GM12878 (cell line): ENCODE measurements at regions not wholly inside any gene's neighbourhood (a gene's known extent, or its start where the extent isn't known, plus 50 kb on each side); places are given as distances from the start of the nearest gene placed in this dataset.

Experiments
- ATAC-seq: fragments of 200-7000 bp; cut with Tn5 transposase; 3 replicates; pipeline ENCODE4 v1.9.1; 2020; ENCODE audit warnings: mild to moderate bottlenecking, moderate library complexity
- BruUV-seq: library from RNA; stranded (reverse); fragments of 400-500 nt; replicated peaks from 2 replicates; lab custom pipeline; 2021; lab: Mats Ljungman, UMichigan
- CTCF ChIA-PET: fragments of 300-600 bp; sonication (Branson Sonifier 250); formaldehyde crosslinking; extraction: SDS; loops from one replicate; lab custom pipeline; 2021; ENCODE audit warnings: inconsistent platforms; lab: Yijun Ruan, JAX
- POLR2A ChIA-PET: fragments of 350-600 bp; formaldehyde crosslinking; extraction: SDS; loops from one replicate; lab custom pipeline; 2021; ENCODE audit warnings: inconsistent platforms; lab: Charles Lee
- RAD21 ChIA-PET: fragments of 300-600 bp; sonication (Branson Sonifier 250); formaldehyde crosslinking; loops from one replicate; lab custom pipeline; 2023; ENCODE audit warnings: antibody characterized with exemption; ENCODE audit not compliant: unreplicated experiment; lab: Charles Lee
- SMC1A ChIA-PET: fragments of 300-600 bp; sonication (Branson Sonifier 250); formaldehyde crosslinking; loops from one replicate; lab custom pipeline; 2023; ENCODE audit not compliant: unreplicated experiment, uncharacterized antibody; lab: Charles Lee
- DNase-seq: peaks from one replicate; pipeline ENCODE4 v3.0.0-alpha.2; 2011; ENCODE audit warnings: low read depth, low spot score
- FAIRE-seq: peaks from 3 replicates; lab custom pipeline; 2011; peaks lifted over from hg19 to GRCh38; lab: Jason Lieb, UNC
- H2AFZ ChIP-seq: 2 replicates; pipeline ENCODE4 v1.6.0; 2011; ENCODE audit warnings: low read depth, low read length, control low read depth; ENCODE audit not compliant: control insufficient read depth
- H3K27ac ChIP-seq: 2 replicates; pipeline ENCODE4 v1.5.1; 2011; ENCODE audit warnings: control low read depth; ENCODE audit not compliant: control insufficient read depth, insufficient read depth
- H3K27me3 ChIP-seq, 2 experiments: replicated peaks in 1 of 2; 2 replicates each; pipeline versions ENCODE4 v1.6.0 to v1.6.1; 2011; ENCODE audit warnings: low read length in 1 of 2; ENCODE audit not compliant: control insufficient read depth in 2 of 2, insufficient read depth in 2 of 2
- H3K36me3 ChIP-seq, 2 experiments: 2 replicates each; pipeline ENCODE4 v1.5.1; 2011; ENCODE audit warnings: low read length in 1 of 2; ENCODE audit not compliant: control insufficient read depth in 2 of 2, insufficient read depth in 2 of 2
- H3K4me1 ChIP-seq: 2 replicates; pipeline ENCODE4 v1.6.1; 2011; ENCODE audit warnings: mild to moderate bottlenecking, low read length, moderate library complexity, mixed read lengths; ENCODE audit not compliant: control insufficient read depth, insufficient read depth
- H3K4me2 ChIP-seq: 2 replicates; pipeline ENCODE4 v1.6.0; 2011; ENCODE audit warnings: control low read depth; ENCODE audit not compliant: control insufficient read depth, insufficient read depth
- H3K4me3 ChIP-seq: fragments of 200-600 bp; sonication (generic); 2 replicates; pipeline ENCODE4 v1.5.1; 2016
- H3K79me2 ChIP-seq: 2 replicates; pipeline ENCODE4 v1.6.0; 2011; ENCODE audit warnings: low read length; ENCODE audit not compliant: control insufficient read depth, insufficient read depth
- H3K9ac ChIP-seq: 2 replicates; pipeline ENCODE4 v1.8.0; 2011; ENCODE audit warnings: low read length, control low read depth, mixed read lengths; ENCODE audit not compliant: control insufficient read depth, insufficient read depth
- H3K9me3 ChIP-seq: replicated peaks from 3 replicates; pipeline ENCODE4 v1.5.1; 2011; ENCODE audit warnings: mild to moderate bottlenecking, low read length; ENCODE audit not compliant: control insufficient read depth, insufficient read depth
- H4K20me1 ChIP-seq: 2 replicates; pipeline ENCODE4 v1.6.0; 2011; ENCODE audit not compliant: control insufficient read depth, insufficient read depth
- ATF7 ChIP-seq: fragments of 450-650 bp; IDR thresholded peaks from 2 replicates; pipeline ENCODE4 v1.6.1; 2016; ENCODE audit warnings: low read depth, mild to moderate bottlenecking
- BRCA1 ChIP-seq: IDR thresholded peaks from 2 replicates; pipeline ENCODE4 v1.6.1; 2011; ENCODE audit warnings: low read depth, low read length, improper control_type of control experiment
- DPF2 ChIP-seq: fragments of 450-650 bp; IDR thresholded peaks from 2 replicates; pipeline ENCODE4 v1.6.1; 2017; ENCODE audit warnings: mild to moderate bottlenecking
- GABPA ChIP-seq: IDR thresholded peaks from 2 replicates; pipeline ENCODE4 v1.6.1; 2014; ENCODE audit warnings: antibody characterized with exemption, low read depth, mild to moderate bottlenecking, inconsistent platforms
- HDAC6 ChIP-seq: fragments of 200-600 bp; sonication (generic); IDR thresholded peaks from one replicate; pipeline ENCODE4 v1.8.0; 2017; ENCODE audit warnings: antibody characterized with exemption; ENCODE audit not compliant: unreplicated experiment
- MEF2A ChIP-seq: IDR thresholded peaks from 2 replicates; pipeline ENCODE4 v1.6.1; 2011; ENCODE audit warnings: low read depth, mild to moderate bottlenecking, low read length, moderate library complexity; ENCODE audit not compliant: insufficient read depth
- SMARCA5 ChIP-seq: fragments of 450-650 bp; IDR thresholded peaks from 2 replicates; pipeline ENCODE4 v1.6.1; 2017; ENCODE audit warnings: mild to moderate bottlenecking
- TCF7 ChIP-seq: IDR thresholded peaks from 2 replicates; pipeline ENCODE4 v1.6.1; 2014; ENCODE audit warnings: antibody characterized with exemption, borderline replicate concordance
- WGBS: methylation state at CpG from one replicate; pipeline ENCODE4 v1.1.6; 2016; ENCODE audit warnings: low lambda C conversion rate; ENCODE audit not compliant: insufficient replicate concordance, insufficient coverage; ENCODE audit errors: missing lambda C conversion rate; 5-methylcytosine and 5-hydroxymethylcytosine counted together
- in situ Hi-C: fragments of 300-500 bp; cut with MboI; formaldehyde crosslinking; loops from 9 replicates; pipeline ENCODE4 v1.14.3; 2018; ENCODE audit warnings: mixed read lengths
- intact Hi-C: fragments of 100-400 bp; cut with micrococcal nuclease; formaldehyde crosslinking; loops from one replicate; pipeline ENCODE4 v1.14.2; 2022; ENCODE audit not compliant: unreplicated experiment
- TF ChIP-seq, protein P1 (sequence below): fragments of 450-650 bp; IDR thresholded peaks from 2 replicates; pipeline ENCODE4 v1.6.1; 2017; ENCODE audit warnings: low read depth, mild to moderate bottlenecking, moderate library complexity
- TF ChIP-seq, protein P2 (sequence below): fragments of 450-650 bp; formaldehyde crosslinking; IDR thresholded peaks from 2 replicates; pipeline ENCODE4 v1.4.0; 2020; ENCODE audit warnings: mild to moderate bottlenecking, moderate library complexity

DNA sequence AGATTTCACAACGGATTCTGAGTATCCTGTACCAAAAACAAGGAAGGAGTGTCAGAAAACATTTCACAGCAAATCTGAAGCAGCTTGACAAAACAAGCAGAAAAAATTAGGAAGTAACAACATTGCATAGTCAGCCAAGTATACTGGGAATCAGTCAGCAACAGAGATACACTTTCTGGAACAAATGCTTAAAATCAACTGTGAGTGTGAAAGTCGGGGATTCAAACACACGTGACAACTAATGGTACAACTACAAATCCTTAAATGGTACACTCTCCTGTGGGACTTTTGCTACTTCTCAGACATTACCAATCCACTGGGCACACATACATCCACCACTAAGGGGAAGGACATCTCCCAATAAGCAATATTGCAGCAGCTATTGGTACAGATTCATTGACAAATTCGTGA is 296.6 kb upstream of the MME start:
- H3K36me3 ChIP-seq = no peaks in the 10 kb centered on the region
- no peak overlapping the region for H3K4me3 ChIP-seq
- SMC1A ChIA-PET = no interaction called here
- in situ Hi-C loops (no loop called here), intact Hi-C loops (no loop called here)
- CTCF ChIA-PET = no interaction called here
- no peak overlapping the region for H3K4me2 ChIP-seq
- H3K27ac ChIP-seq = no peak overlapping the region
- no peaks in the 10 kb centered on the region for H3K4me1 ChIP-seq
- DNase-seq (no peak), ATAC-seq (no peak), FAIRE-seq (no peak)
- no TSS peak for BruUV-seq
- H3K79me2 ChIP-seq = no peaks in the 10 kb centered on the region
- no peaks in the 10 kb centered on the region for H3K9me3 ChIP-seq
- H2AFZ ChIP-seq = no peak overlapping the region
- TF ChIP-seq MEF2A (no peak), BRCA1 (no peak), TCF7 (no peak), SMARCA5 (no peak), GABPA (no peak), DPF2 (no peak), ATF7 (no peak), HDAC6 (no peak)
- TF ChIP-seq, protein P1, sequence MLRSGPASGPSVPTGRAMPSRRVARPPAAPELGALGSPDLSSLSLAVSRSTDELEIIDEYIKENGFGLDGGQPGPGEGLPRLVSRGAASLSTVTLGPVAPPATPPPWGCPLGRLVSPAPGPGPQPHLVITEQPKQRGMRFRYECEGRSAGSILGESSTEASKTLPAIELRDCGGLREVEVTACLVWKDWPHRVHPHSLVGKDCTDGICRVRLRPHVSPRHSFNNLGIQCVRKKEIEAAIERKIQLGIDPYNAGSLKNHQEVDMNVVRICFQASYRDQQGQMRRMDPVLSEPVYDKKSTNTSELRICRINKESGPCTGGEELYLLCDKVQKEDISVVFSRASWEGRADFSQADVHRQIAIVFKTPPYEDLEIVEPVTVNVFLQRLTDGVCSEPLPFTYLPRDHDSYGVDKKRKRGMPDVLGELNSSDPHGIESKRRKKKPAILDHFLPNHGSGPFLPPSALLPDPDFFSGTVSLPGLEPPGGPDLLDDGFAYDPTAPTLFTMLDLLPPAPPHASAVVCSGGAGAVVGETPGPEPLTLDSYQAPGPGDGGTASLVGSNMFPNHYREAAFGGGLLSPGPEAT = no peak
- TF ChIP-seq, protein P2, sequence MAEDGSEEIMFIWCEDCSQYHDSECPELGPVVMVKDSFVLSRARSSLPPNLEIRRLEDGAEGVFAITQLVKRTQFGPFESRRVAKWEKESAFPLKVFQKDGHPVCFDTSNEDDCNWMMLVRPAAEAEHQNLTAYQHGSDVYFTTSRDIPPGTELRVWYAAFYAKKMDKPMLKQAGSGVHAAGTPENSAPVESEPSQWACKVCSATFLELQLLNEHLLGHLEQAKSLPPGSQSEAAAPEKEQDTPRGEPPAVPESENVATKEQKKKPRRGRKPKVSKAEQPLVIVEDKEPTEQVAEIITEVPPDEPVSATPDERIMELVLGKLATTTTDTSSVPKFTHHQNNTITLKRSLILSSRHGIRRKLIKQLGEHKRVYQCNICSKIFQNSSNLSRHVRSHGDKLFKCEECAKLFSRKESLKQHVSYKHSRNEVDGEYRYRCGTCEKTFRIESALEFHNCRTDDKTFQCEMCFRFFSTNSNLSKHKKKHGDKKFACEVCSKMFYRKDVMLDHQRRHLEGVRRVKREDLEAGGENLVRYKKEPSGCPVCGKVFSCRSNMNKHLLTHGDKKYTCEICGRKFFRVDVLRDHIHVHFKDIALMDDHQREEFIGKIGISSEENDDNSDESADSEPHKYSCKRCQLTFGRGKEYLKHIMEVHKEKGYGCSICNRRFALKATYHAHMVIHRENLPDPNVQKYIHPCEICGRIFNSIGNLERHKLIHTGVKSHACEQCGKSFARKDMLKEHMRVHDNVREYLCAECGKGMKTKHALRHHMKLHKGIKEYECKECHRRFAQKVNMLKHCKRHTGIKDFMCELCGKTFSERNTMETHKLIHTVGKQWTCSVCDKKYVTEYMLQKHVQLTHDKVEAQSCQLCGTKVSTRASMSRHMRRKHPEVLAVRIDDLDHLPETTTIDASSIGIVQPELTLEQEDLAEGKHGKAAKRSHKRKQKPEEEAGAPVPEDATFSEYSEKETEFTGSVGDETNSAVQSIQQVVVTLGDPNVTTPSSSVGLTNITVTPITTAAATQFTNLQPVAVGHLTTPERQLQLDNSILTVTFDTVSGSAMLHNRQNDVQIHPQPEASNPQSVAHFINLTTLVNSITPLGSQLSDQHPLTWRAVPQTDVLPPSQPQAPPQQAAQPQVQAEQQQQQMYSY (CRISPR knock-in tag) = no peak
- TF ChIP-seq, all 136 proteins: peak for 0
- Histone ChIP-seq H3K9ac (no peak overlapping the region), H3K27me3 (no peaks in the 10 kb centered on the region), H4K20me1 (no peaks in the 10 kb centered on the region)
- ChIA-PET RAD21 (no interaction called here), POLR2A (no interaction called here)
- whole genome bisulfite sequencing = 2% methylated on average over 4 of the region's 4 CpGs
